Neural cell (in vitro differentiated cells): ENCODE measurements at regions not wholly inside any gene's neighbourhood (a gene's known extent, or its start where the extent isn't known, plus 50 kb on each side); places are given as distances from the start of the nearest gene placed in this dataset.

Experiments
- CTCF ChIP-seq: fragments of 450-650 bp; IDR thresholded peaks from 2 replicates; pipeline ENCODE4 v1.5.1; 2014; ENCODE audit warnings: antibody characterized with exemption, mild to moderate bottlenecking, moderate library complexity; ENCODE audit not compliant: poor library complexity, severe bottlenecking
- EP300 ChIP-seq: fragments of 450-650 bp; conservative IDR thresholded peaks from 2 replicates; pipeline ENCODE4 v1.6.1; 2014; ENCODE audit warnings: antibody characterized with exemption, mild to moderate bottlenecking, moderate library complexity; ENCODE audit not compliant: poor library complexity, severe bottlenecking
- POLR2AphosphoS5 ChIP-seq: IDR thresholded peaks from 2 replicates; pipeline ENCODE4 v1.6.1; 2012
- RAD21 ChIP-seq: fragments of 450-650 bp; conservative IDR thresholded peaks from 2 replicates; pipeline ENCODE4 v1.6.1; 2014; ENCODE audit warnings: antibody characterized with exemption, mild to moderate bottlenecking, moderate library complexity
- REST ChIP-seq: IDR thresholded peaks from 2 replicates; pipeline ENCODE4 v1.6.1; 2012; ENCODE audit warnings: borderline replicate concordance
- SMC3 ChIP-seq: fragments of 450-650 bp; conservative IDR thresholded peaks from 2 replicates; pipeline ENCODE4 v1.6.1; 2014; ENCODE audit warnings: antibody characterized with exemption, mild to moderate bottlenecking, moderate library complexity; ENCODE audit not compliant: poor library complexity
- TAF1 ChIP-seq: IDR thresholded peaks from 2 replicates; pipeline ENCODE4 v1.6.1; 2012; ENCODE audit warnings: low read depth

DNA sequence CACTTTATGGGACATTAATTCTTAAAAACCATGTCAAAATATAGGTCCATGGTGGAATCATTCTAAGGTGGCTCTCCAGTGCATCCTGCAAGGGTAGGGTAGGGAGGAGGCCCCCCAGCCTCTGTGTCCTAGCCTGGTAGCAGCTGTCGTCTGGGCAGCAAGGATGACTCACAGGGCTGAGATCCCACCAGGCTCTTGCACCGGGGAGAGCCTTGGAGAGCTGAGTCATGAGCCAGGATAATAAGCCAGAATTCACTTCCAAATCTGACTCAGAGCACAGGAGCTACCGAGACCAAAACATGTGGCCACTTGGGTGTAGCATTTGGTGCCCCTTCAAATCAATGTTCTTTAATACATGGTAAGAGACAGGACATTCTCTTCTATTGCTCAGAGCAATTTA, 298.5 kb downstream of the NEBL start:
- TF ChIP-seq CTCF (no peak), SMC3 (no peak), EP300 (no peak), TAF1 (no peak), POLR2AphosphoS5 (no peak), REST (no peak), RAD21 (no peak)
